Naive B cell (primary cell): ENCODE measurements at regions not wholly inside any gene's neighbourhood (a gene's known extent, or its start where the extent isn't known, plus 50 kb on each side); places are given as distances from the start of the nearest gene placed in this dataset.
A peak's percentile ranks its signal among the peaks of the same experiment; 100 is the strongest.

Experiments
- ATAC-seq, 2 donors: fragments of 150-1000 bp; cut with Tn5 transposase; 2 replicates each; pipeline ENCODE4 v1.10.0; 2021; ENCODE audit warnings: low read depth in 2 of 2, mild to moderate bottlenecking in 2 of 2, moderate library complexity in 2 of 2
- DNase-seq: peaks from one replicate; pipeline ENCODE4 v3.0.0; 2022
- H3K27ac Mint-ChIP-seq, 6 donors: one replicate each; pipeline ENCODE4 v1.8.0; 2020 to 2022; ENCODE audit warnings: mild to moderate bottlenecking in 6 of 6, mixed read lengths in 6 of 6, moderate library complexity in 5 of 6, inconsistent platforms in 2 of 6
- H3K27me3 Mint-ChIP-seq, 3 donors: one replicate each; pipeline ENCODE4 v1.8.0; 2021 to 2022; ENCODE audit warnings: mixed read lengths in 3 of 3, mild to moderate bottlenecking in 1 of 3
- H3K36me3 Mint-ChIP-seq, 2 donors: one replicate each; pipeline ENCODE4 v1.8.0; 2020 to 2022; ENCODE audit warnings: mixed read lengths in 2 of 2, inconsistent platforms in 1 of 2, mild to moderate bottlenecking in 1 of 2
- H3K4me1 Mint-ChIP-seq, 3 donors: one replicate each; pipeline ENCODE4 v1.8.0; 2020 to 2022; ENCODE audit warnings: mixed read lengths in 3 of 3, inconsistent platforms in 1 of 3, mild to moderate bottlenecking in 1 of 3, moderate library complexity in 1 of 3
- H3K4me3 Mint-ChIP-seq, 8 donors: one replicate each; pipeline ENCODE4 v1.8.0; 2020 to 2022; ENCODE audit warnings: mild to moderate bottlenecking in 8 of 8, mixed read lengths in 8 of 8, moderate library complexity in 8 of 8, inconsistent platforms in 2 of 8
- H3K9me3 Mint-ChIP-seq, 7 donors: one replicate each; pipeline ENCODE4 v1.8.0; 2020 to 2022; ENCODE audit warnings: mixed read lengths in 7 of 7, mild to moderate bottlenecking in 5 of 7, inconsistent platforms in 2 of 7, moderate library complexity in 1 of 7

GRCh38 chr4:66893807-66894206, 651.5 kb downstream of the CENPC start:
- peaks cover 0 to 4% (median 0%) of the 10 kb centered on the region in 3 donors for H3K27me3 Mint-ChIP-seq
- H3K9me3 Mint-ChIP-seq = peaks cover 0 to 7% (median 1%) of the 10 kb centered on the region in 7 donors
- DNase-seq = no peak
- ATAC-seq = no peak
- H3K27ac Mint-ChIP-seq = no peak overlapping the region
- H3K4me1 Mint-ChIP-seq = no peaks in the 10 kb centered on the region
- no peaks in the 10 kb centered on the region for H3K36me3 Mint-ChIP-seq
- H3K4me3 Mint-ChIP-seq = peak overlapping the region in 1 of 8 donors; percentile 1

DNA sequence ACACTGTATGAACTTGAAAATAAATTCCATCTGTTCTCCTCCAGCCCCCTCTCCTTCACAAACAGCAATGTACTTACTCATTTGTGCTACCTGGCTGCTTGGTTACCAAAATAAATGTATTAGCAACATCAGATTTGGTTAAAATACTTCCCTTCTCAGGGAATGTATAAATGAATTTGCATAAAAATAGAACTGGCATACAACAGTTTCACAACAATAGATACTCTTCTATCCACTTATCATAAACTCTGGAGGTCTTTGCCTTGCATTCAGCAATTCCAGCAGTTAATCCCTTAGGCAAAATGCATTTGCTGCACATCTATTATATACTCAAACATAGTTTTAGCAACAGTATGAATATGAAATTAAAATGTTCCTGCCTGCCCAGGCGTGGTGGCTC, 658.2 kb downstream of the CENPC start:
- peaks cover 6 to 11% (median 8%) of the 10 kb centered on the region in 7 donors for H3K9me3 Mint-ChIP-seq
- H3K4me1 Mint-ChIP-seq = no peaks in the 10 kb centered on the region
- DNase-seq = no peak
- H3K4me3 Mint-ChIP-seq = no peak overlapping the region
- no peak for ATAC-seq
- no peak overlapping the region for H3K27ac Mint-ChIP-seq
- peaks cover 0 to 8% (median 0%) of the 10 kb centered on the region in 3 donors for H3K27me3 Mint-ChIP-seq
- H3K36me3 Mint-ChIP-seq = no peaks in the 10 kb centered on the region

GRCh38 chr4:66885501-66886165, 659.7 kb downstream of the CENPC start:
- peaks cover 0 to 8% (median 0%) of the 10 kb centered on the region in 3 donors for H3K27me3 Mint-ChIP-seq
- no peak overlapping the region for H3K27ac Mint-ChIP-seq
- no peaks in the 10 kb centered on the region for H3K4me1 Mint-ChIP-seq
- DNase-seq (no peak), ATAC-seq (no peak)
- peaks cover 7 to 17% (median 11%) of the 10 kb centered on the region in 7 donors for H3K9me3 Mint-ChIP-seq
- no peaks in the 10 kb centered on the region for H3K36me3 Mint-ChIP-seq
- H3K4me3 Mint-ChIP-seq = no peak overlapping the region

- no peaks in the 10 kb centered on the region for H3K4me1 Mint-ChIP-seq
- no peaks in the 10 kb centered on the region for H3K36me3 Mint-ChIP-seq
- no peak overlapping the region for H3K4me3 Mint-ChIP-seq
- no peak overlapping the region for H3K27ac Mint-ChIP-seq
- peaks cover 0 to 9% (median 3%) of the 10 kb centered on the region in 7 donors for H3K9me3 Mint-ChIP-seq
- DNase-seq (no peak), ATAC-seq (no peak)
- H3K27me3 Mint-ChIP-seq = no peaks in the 10 kb centered on the region
Observed at GRCh38 chr4:66876946-66877345, 668.4 kb downstream of the CENPC start.

GRCh38 chr4:66872661-66873060, 672.6 kb downstream of the CENPC start:
- DNase-seq (no peak), ATAC-seq (no peak)
- Mint-ChIP-seq H3K36me3 (no peaks in the 10 kb centered on the region), H3K27ac (no peak overlapping the region), H3K9me3 (peaks cover 0 to 6% (median 0%) of the 10 kb centered on the region in 7 donors), H3K27me3 (no peaks in the 10 kb centered on the region), H3K4me3 (no peak overlapping the region), H3K4me1 (no peaks in the 10 kb centered on the region)

GRCh38 chr4:66863481-66863880, 681.8 kb downstream of the CENPC start:
- no peak for ATAC-seq
- Mint-ChIP-seq H3K9me3 (peaks cover 0 to 8% (median 5%) of the 10 kb centered on the region in 7 donors), H3K4me1 (no peaks in the 10 kb centered on the region), H3K36me3 (no peaks in the 10 kb centered on the region), H3K27me3 (no peaks in the 10 kb centered on the region), H3K4me3 (no peak overlapping the region), H3K27ac (no peak overlapping the region)
- no peak for DNase-seq

GRCh38 chr4:66855956-66856355, 689.3 kb downstream of the CENPC start:
- ATAC-seq = no peak
- H3K27ac Mint-ChIP-seq = no peak overlapping the region
- H3K4me1 Mint-ChIP-seq = no peaks in the 10 kb centered on the region
- H3K4me3 Mint-ChIP-seq = no peak overlapping the region
- H3K9me3 Mint-ChIP-seq = peaks cover 0 to 5% (median 3%) of the 10 kb centered on the region in 7 donors
- no peaks in the 10 kb centered on the region for H3K36me3 Mint-ChIP-seq
- DNase-seq = no peak
- H3K27me3 Mint-ChIP-seq = no peaks in the 10 kb centered on the region

GRCh38 chr4:66853845-66854244, 691.5 kb downstream of the CENPC start:
- Mint-ChIP-seq H3K27ac (no peak overlapping the region), H3K4me1 (no peaks in the 10 kb centered on the region)
- no peak for ATAC-seq

GRCh38 chr4:66852843-66853242, 692.5 kb downstream of the CENPC start:
- no peaks in the 10 kb centered on the region for H3K4me1 Mint-ChIP-seq
- DNase-seq (no peak), ATAC-seq (no peak)
- H3K36me3 Mint-ChIP-seq = no peaks in the 10 kb centered on the region
- H3K27ac Mint-ChIP-seq = no peak overlapping the region
- H3K4me3 Mint-ChIP-seq = no peak overlapping the region
- H3K27me3 Mint-ChIP-seq = no peaks in the 10 kb centered on the region
- H3K9me3 Mint-ChIP-seq = peaks cover 0 to 3% (median 0%) of the 10 kb centered on the region in 7 donors

More at GRCh38 chr4:66853845-66854244, 691.5 kb downstream of the CENPC start:
- no peak for DNase-seq
- Mint-ChIP-seq H3K4me3 (no peak overlapping the region), H3K9me3 (peaks cover 0 to 3% (median 0%) of the 10 kb centered on the region in 7 donors), H3K27me3 (no peaks in the 10 kb centered on the region), H3K36me3 (no peaks in the 10 kb centered on the region)

DNA sequence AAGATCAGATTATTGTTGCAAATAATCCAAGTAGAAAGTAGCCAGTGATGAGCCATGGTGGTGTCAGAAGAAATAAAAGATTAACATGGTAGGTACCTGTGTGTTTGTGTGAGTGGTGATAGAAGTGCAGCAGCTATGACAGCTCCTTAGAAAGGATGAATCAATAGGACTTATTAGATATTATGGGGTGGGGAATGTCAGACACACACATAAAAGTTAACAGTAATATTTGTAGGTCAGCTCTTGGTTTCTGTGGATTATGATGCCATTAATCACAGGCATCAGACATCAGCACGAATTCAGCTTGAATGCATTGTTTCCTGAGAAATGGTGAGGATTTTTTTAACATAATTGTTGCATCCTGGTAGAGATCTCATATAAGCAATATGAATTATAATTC, 695.7 kb downstream of the CENPC start:
- no peaks in the 10 kb centered on the region for H3K4me1 Mint-ChIP-seq
- no peak for DNase-seq
- H3K27ac Mint-ChIP-seq = no peak overlapping the region
- H3K36me3 Mint-ChIP-seq = no peaks in the 10 kb centered on the region
- H3K9me3 Mint-ChIP-seq = peaks cover 0 to 1% (median 0%) of the 10 kb centered on the region in 7 donors
- H3K27me3 Mint-ChIP-seq = no peaks in the 10 kb centered on the region
- no peak overlapping the region for H3K4me3 Mint-ChIP-seq
- ATAC-seq = no peak

DNA sequence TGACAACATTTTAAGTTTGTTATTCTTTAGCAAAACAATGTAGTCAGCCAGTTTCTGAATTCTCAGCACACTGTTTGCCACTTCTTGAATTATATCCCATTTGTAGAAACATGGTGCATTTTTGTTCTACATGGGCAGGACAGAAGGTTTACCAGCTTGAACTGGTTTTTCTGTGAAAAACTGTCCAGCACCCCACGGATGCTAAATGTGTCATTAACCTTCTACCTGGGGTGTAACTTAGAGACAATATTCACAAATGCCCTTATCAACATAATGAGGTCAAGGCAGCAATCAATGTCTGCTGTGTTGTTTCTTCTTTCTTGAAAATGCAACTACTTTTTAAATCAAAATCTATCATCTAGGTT, 702.6 kb downstream of the CENPC start:
- DNase-seq = no peak
- H3K36me3 Mint-ChIP-seq = no peaks in the 10 kb centered on the region
- no peak overlapping the region for H3K27ac Mint-ChIP-seq
- no peak overlapping the region for H3K4me3 Mint-ChIP-seq
- H3K4me1 Mint-ChIP-seq = no peaks in the 10 kb centered on the region
- ATAC-seq = no peak
- H3K27me3 Mint-ChIP-seq = no peaks in the 10 kb centered on the region
- peaks cover 0 to 7% (median 0%) of the 10 kb centered on the region in 7 donors for H3K9me3 Mint-ChIP-seq

DNA sequence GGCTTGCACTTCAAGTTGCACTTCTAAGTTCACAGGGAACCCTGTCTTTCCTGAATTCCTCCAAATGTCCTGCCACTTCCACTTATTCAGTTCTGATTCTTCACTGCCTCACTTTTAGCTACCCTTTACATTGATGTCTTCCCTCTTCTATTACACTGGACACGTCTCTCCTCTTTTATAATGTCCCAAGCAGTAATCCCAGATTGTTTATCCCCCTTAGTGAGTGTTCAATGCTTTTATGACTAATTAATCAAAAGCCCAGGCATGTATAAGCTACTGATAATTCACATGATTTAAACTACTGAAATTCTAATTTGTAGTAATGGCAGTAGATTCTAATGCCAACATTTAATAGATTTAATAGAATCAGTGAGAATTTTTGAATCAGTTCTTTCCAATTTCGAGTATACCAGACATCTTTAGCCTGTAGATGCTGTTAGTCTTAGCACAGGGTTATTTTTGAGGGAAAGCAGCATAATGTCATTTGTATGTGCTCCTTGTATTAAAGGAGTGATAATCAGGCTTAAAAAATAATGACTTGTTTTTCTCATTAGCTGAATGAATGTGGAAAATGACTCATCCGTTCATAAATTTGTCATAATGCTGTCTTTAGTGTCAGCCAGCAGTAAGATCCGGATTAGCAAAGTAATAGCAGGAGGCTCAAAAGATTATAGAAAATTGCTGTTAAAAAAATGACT, 703.1 kb downstream of the CENPC start:
- H3K36me3 Mint-ChIP-seq = no peaks in the 10 kb centered on the region
- H3K4me3 Mint-ChIP-seq = peak overlapping the region in 1 of 8 donors; percentile 47
- H3K4me1 Mint-ChIP-seq = no peaks in the 10 kb centered on the region
- DNase-seq (no peak), ATAC-seq (no peak)
- no peak overlapping the region for H3K27ac Mint-ChIP-seq
- no peaks in the 10 kb centered on the region for H3K27me3 Mint-ChIP-seq
- peaks cover 0 to 7% (median 0%) of the 10 kb centered on the region in 7 donors for H3K9me3 Mint-ChIP-seq

DNA sequence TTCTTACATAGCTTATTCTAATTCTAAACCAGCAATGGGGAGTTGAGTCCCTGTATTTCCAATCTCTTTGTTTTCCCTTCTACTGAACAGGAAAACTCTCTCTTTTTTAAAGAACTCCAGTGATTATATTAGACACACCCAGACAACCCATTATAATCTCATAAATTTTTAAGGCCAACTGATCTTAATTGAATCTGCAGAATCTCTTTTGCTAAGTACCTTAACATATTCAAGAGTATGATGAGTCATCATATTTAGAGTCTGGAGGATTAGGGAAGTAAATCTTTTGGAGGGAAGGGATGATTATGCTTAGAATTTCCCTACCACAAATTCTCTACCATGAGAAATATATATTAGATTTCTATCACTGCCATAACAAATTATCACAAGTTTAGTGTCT, 705.1 kb downstream of the CENPC start:
- Mint-ChIP-seq H3K36me3 (no peaks in the 10 kb centered on the region), H3K9me3 (peaks cover 0 to 5% (median 0%) of the 10 kb centered on the region in 7 donors), H3K27ac (no peak overlapping the region), H3K27me3 (no peaks in the 10 kb centered on the region), H3K4me3 (no peak overlapping the region), H3K4me1 (no peaks in the 10 kb centered on the region)
- DNase-seq (no peak), ATAC-seq (no peak)

GRCh38 chr4:66837279-66837922, 707.9 kb downstream of the CENPC start:
- no peaks in the 10 kb centered on the region for H3K4me1 Mint-ChIP-seq
- H3K27me3 Mint-ChIP-seq = no peaks in the 10 kb centered on the region
- no peak overlapping the region for H3K4me3 Mint-ChIP-seq
- H3K36me3 Mint-ChIP-seq = no peaks in the 10 kb centered on the region
- DNase-seq (no peak), ATAC-seq (no peak)
- no peak overlapping the region for H3K27ac Mint-ChIP-seq
- H3K9me3 Mint-ChIP-seq = peaks cover 0 to 5% (median 0%) of the 10 kb centered on the region in 7 donors
